IMR-90 (cell line): ENCODE measurements at regions not wholly inside any gene's neighbourhood (a gene's known extent, or its start where the extent isn't known, plus 50 kb on each side); places are given as distances from the start of the nearest gene placed in this dataset.
A peak's percentile ranks its signal among the peaks of the same experiment; 100 is the strongest.

ENCODE experiments used
- ATAC-seq: fragments of 200-7000 bp; cut with Tn5 transposase; 2 replicates; pipeline ENCODE4 v1.9.1; 2020; ENCODE audit warnings: low read depth, mild to moderate bottlenecking, moderate library complexity
- BruUV-seq: library from RNA; stranded (reverse); fragments of 400-500 nt; replicated peaks from 2 replicates; lab custom pipeline; 2021; lab: Mats Ljungman, UMichigan
- CTCF ChIA-PET: fragments of 300-600 bp; formaldehyde crosslinking; extraction: SDS; loops from one replicate; lab custom pipeline; 2021; ENCODE audit warnings: antibody characterized with exemption; lab: Yijun Ruan, JAX
- POLR2A ChIA-PET: fragments of 300-600 bp; sonication (Branson Sonifier 250); formaldehyde crosslinking; loops from one replicate; lab custom pipeline; 2022; ENCODE audit warnings: antibody characterized with exemption; ENCODE audit not compliant: unreplicated experiment; lab: Charles Lee
- DNase-seq: peaks from one replicate; pipeline ENCODE4 v3.0.0; 2013
- H2AFZ ChIP-seq: replicated peaks from 2 replicates; pipeline ENCODE3; 2013; ENCODE audit warnings: low read length, mild to moderate bottlenecking; ENCODE audit not compliant: poor library complexity
- H2AK5ac ChIP-seq: 2 replicates; pipeline ENCODE4 v1.6.1; 2013; ENCODE audit warnings: low read depth, low read length, inconsistent platforms
- H2AK9ac ChIP-seq: replicated peaks from 2 replicates; pipeline ENCODE3; 2013; ENCODE audit warnings: mild to moderate bottlenecking, low read depth, low read length, moderate library complexity; ENCODE audit not compliant: poor library complexity
- H2BK120ac ChIP-seq: 2 replicates; pipeline ENCODE4 v1.6.1; 2013; ENCODE audit warnings: low read depth, low read length, inconsistent platforms
- H2BK15ac ChIP-seq: 3 replicates; pipeline ENCODE4 v1.6.1; 2013; ENCODE audit warnings: low read depth, low read length, inconsistent platforms
- H2BK20ac ChIP-seq: 2 replicates; pipeline ENCODE4 v1.6.1; 2013; ENCODE audit warnings: low read depth, mild to moderate bottlenecking, inconsistent platforms, low read length, moderate library complexity
- H2BK5ac ChIP-seq: 2 replicates; pipeline ENCODE4 v1.6.1; 2013; ENCODE audit warnings: mild to moderate bottlenecking, low read depth, low read length, inconsistent platforms; ENCODE audit not compliant: poor library complexity, severe bottlenecking
- H3K14ac ChIP-seq: replicated peaks from 2 replicates; pipeline ENCODE4 v1.6.1; 2013; ENCODE audit warnings: low read depth, low read length, inconsistent platforms
- H3K18ac ChIP-seq: 2 replicates; pipeline ENCODE4 v1.6.1; 2013; ENCODE audit warnings: low read depth, low read length, control low read depth
- H3K23ac ChIP-seq: 2 replicates; pipeline ENCODE4 v1.6.1; 2013; ENCODE audit warnings: low read depth, low read length, inconsistent platforms
- H3K27ac ChIP-seq: 2 replicates; pipeline ENCODE4 v1.5.1; 2013; ENCODE audit warnings: mild to moderate bottlenecking, control low read depth, low read length; ENCODE audit not compliant: insufficient read depth
- H3K27me3 ChIP-seq: 2 replicates; pipeline ENCODE4 v1.6.1; 2013; ENCODE audit warnings: low read length; ENCODE audit not compliant: control insufficient read depth, insufficient read depth
- H3K36me3 ChIP-seq: 2 replicates; pipeline ENCODE4 v1.6.1; 2013; ENCODE audit warnings: low read length, mixed read lengths; ENCODE audit not compliant: control insufficient read depth, insufficient read depth
- H3K4ac ChIP-seq: 2 replicates; pipeline ENCODE4 v1.6.1; 2013; ENCODE audit warnings: low read depth, low read length, inconsistent platforms
- H3K4me1 ChIP-seq: 2 replicates; pipeline ENCODE4 v1.6.1; 2013; ENCODE audit warnings: low read length, mixed read lengths; ENCODE audit not compliant: control insufficient read depth, insufficient read depth
- H3K4me2 ChIP-seq: 2 replicates; pipeline ENCODE4 v1.6.1; 2013; ENCODE audit warnings: low read depth, mild to moderate bottlenecking, control low read depth, low read length, moderate library complexity
- H3K4me3 ChIP-seq: 2 replicates; pipeline ENCODE4 v1.5.1; 2013; ENCODE audit warnings: low read depth, mild to moderate bottlenecking, control low read depth, low read length, moderate library complexity; ENCODE audit not compliant: insufficient read depth
- H3K56ac ChIP-seq: 2 replicates; pipeline ENCODE4 v1.6.1; 2013; ENCODE audit warnings: low read length, inconsistent platforms; ENCODE audit not compliant: insufficient read depth; ENCODE audit errors: extremely low read depth
- H3K79me1 ChIP-seq, 2 experiments: 2 replicates each; pipeline ENCODE4 v1.6.1; 2013; ENCODE audit warnings: low read length in 2 of 2, inconsistent platforms in 1 of 2, low read depth in 1 of 2
- H3K9ac ChIP-seq: 2 replicates; pipeline ENCODE4 v1.6.1; 2013; ENCODE audit warnings: low read depth, low read length, control low read depth
- H3K9me1 ChIP-seq: 2 replicates; pipeline ENCODE4 v1.6.1; 2013; ENCODE audit warnings: low read length, inconsistent platforms; ENCODE audit not compliant: insufficient read depth
- H3K9me3 ChIP-seq: 2 replicates; pipeline ENCODE4 v1.6.1; 2013; ENCODE audit warnings: low read length; ENCODE audit not compliant: control insufficient read depth, insufficient read depth
- H4K20me1 ChIP-seq: 2 replicates; pipeline ENCODE4 v1.6.1; 2013; ENCODE audit warnings: low read length, inconsistent platforms; ENCODE audit not compliant: insufficient read depth
- H4K5ac ChIP-seq: 2 replicates; pipeline ENCODE4 v1.6.1; 2013; ENCODE audit warnings: mild to moderate bottlenecking, low read depth, low read length, control low read depth
- H4K8ac ChIP-seq, 2 experiments: 2 replicates each; pipeline ENCODE4 v1.6.1; 2013; ENCODE audit warnings: low read depth in 2 of 2, low read length in 2 of 2, control low read depth in 1 of 2, inconsistent platforms in 1 of 2
- H4K91ac ChIP-seq: 2 replicates; pipeline ENCODE4 v1.6.1; 2013; ENCODE audit warnings: low read depth, low read length, inconsistent platforms; ENCODE audit not compliant: insufficient read depth
- MAFK ChIP-seq: IDR thresholded peaks from 2 replicates; pipeline ENCODE4 v1.6.1; 2012; ENCODE audit warnings: low read depth, low read length, improper control_type of control experiment
- RAD21 ChIP-seq: IDR thresholded peaks from 2 replicates; pipeline ENCODE4 v1.6.1; 2012; ENCODE audit warnings: low read length, improper control_type of control experiment
- WGBS, 2 experiments: methylation state at CpG; one replicate each; pipeline versions ENCODE4 v1.1.5 to v1.1.7; 2013; ENCODE audit warnings: missing lambda C conversion rate in 2 of 2; ENCODE audit not compliant: insufficient read length in 1 of 2; ENCODE audit errors: extremely low coverage in 2 of 2; 5-methylcytosine and 5-hydroxymethylcytosine counted together
- dilution Hi-C: fragments of 300-500 bp; cut with HindIII; formaldehyde crosslinking; loops from one replicate; pipeline ENCODE4 v1.14.3; 2018; ENCODE audit warnings: low sequenced_read_pairs; ENCODE audit not compliant: unreplicated experiment
- in situ Hi-C: fragments of 300-500 bp; cut with MboI; formaldehyde crosslinking; loops from 3 replicates; pipeline ENCODE4 v1.14.3; 2019; ENCODE audit warnings: low sequenced_read_pairs, inconsistent platforms, mixed read lengths
- intact Hi-C: fragments of 100-400 bp; cut with micrococcal nuclease; formaldehyde crosslinking; loops from 2 replicates; pipeline ENCODE4 v1.10.0; 2022

- H4K20me1 ChIP-seq: no peaks in the 10 kb centered on the region
- H3K4ac ChIP-seq: no peak overlapping the region
- H2AK5ac ChIP-seq: no peak overlapping the region
- TF ChIP-seq RAD21: no peak
- 0 out of 2 replicates have a peak, but pooled peaks have one; percentile 27 for TF ChIP-seq MAFK
- no peaks in the 10 kb centered on the region for H3K9me3 ChIP-seq
- no peaks in the 10 kb centered on the region for H3K36me3 ChIP-seq
- in situ Hi-C loops (no loop called here), dilution Hi-C loops (no loop called here), intact Hi-C loops (no loop called here)
- peaks cover 3% of the 10 kb centered on the region; the same call in 1 of the 2 replicates for H3K4me1 ChIP-seq
- BruUV-seq: no TSS peak
- no peak overlapping the region for H3K14ac ChIP-seq
- no peak overlapping the region for H3K4me2 ChIP-seq
- DNase-seq (no peak), ATAC-seq (no peak)
- ChIA-PET POLR2A (no interaction called here), CTCF (no interaction called here)
- no peak overlapping the region for H2BK15ac ChIP-seq
- H3K23ac ChIP-seq: no peak overlapping the region
- H3K4me3 ChIP-seq: no peak overlapping the region
- no peaks in the 10 kb centered on the region for H3K27me3 ChIP-seq
- no peak overlapping the region for H4K91ac ChIP-seq
- H3K9me1 ChIP-seq: no peaks in the 10 kb centered on the region; the same call in 1 of the 2 replicates
- no peak overlapping the region for H2BK5ac ChIP-seq
- no peaks in the 10 kb centered on the region for H3K79me1 ChIP-seq
- no peak overlapping the region for H4K5ac ChIP-seq
- H2BK120ac ChIP-seq: no peak overlapping the region
- no peak overlapping the region for H3K27ac ChIP-seq
- H2AK9ac ChIP-seq: no peak overlapping the region
- H3K9ac ChIP-seq: no peak overlapping the region
- WGBS, 2 experiments: no CpG with 5 or more reads among the region's 3 CpGs
- H4K8ac ChIP-seq: no peak overlapping the region
- no peak overlapping the region for H3K18ac ChIP-seq
- H2BK20ac ChIP-seq: no peak overlapping the region
- no peak overlapping the region for H3K56ac ChIP-seq
- H2AFZ ChIP-seq: no peak overlapping the region
These were observed 96.1 kb upstream of the SPATA13 start for GRCh38 chr13:24064371-24064770.
